ENCODE measurements at regions not wholly inside any gene's neighbourhood (a gene's known extent, or its start where the extent isn't known, plus 50 kb on each side); places are given as distances from the start of the nearest gene placed in this dataset.
"Not testable (repeated sequence)": the region's sequence is repeated elsewhere in the genome, so short reads cannot be mapped to it uniquely, and the experiment has no call there.

DNA sequence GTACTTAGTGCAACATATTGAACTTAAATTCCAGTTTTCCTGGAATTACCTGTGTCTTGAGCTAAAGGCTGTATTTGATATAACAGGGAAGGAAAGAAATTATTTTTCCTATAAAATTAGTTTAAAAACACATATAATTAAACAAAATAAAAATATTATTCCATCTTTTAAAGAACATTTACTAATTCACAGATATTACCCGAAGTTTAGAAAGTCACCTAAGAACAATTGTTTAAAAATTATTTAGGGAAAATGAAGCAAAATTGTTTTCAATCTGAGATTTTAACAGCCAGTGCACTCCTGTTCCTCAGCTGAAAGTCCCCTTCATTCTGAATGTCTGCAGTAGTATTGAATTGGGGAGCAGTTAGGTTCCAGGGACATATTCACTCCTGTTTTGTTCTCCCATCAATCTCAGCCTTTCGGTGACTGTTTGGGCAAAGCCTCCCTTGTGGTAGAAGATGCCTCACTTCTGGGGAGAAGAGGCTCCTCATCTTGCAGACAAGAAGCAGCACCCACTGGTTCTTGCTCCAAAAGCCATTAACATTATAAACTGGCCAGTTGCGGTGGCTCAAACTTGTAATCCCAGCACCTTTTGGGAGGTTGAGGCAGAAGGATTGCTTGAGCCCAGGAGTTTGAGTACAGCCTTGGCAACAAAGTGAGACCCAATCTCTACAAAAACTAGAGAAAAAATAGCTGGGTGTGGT is 1516.4 kb upstream of the TPTE start:
- H3K56ac ChIP-seq (ENCODE audit: extremely low read depth, insufficient read depth, low read length); H4K20me1 ChIP-seq (ENCODE audit: insufficient read depth, low read length); H2BK5ac ChIP-seq (ENCODE audit: low read depth, low read length, poor library complexity, severe bottlenecking); in situ Hi-C loops (cut with MboI; ENCODE audit: low sequenced_read_pairs); H4K5ac ChIP-seq (ENCODE audit: low read depth, low read length); BruUV-seq (replicated peaks); intact Hi-C loops (cut with micrococcal nuclease); H3K23ac ChIP-seq (ENCODE audit: low read depth, low read length); H4K91ac ChIP-seq (ENCODE audit: insufficient read depth, low read depth, low read length); H3K36me3 ChIP-seq (ENCODE audit: control insufficient read depth, insufficient read depth, low read length); H4K8ac ChIP-seq (ENCODE audit: low read depth in 2 of 2, low read length in 2 of 2); POLR2A ChIA-PET (ENCODE audit: unreplicated experiment); H3K27me3 ChIP-seq (ENCODE audit: control insufficient read depth, insufficient read depth, low read length); H2BK15ac ChIP-seq (ENCODE audit: low read depth, low read length); H3K4me2 ChIP-seq (ENCODE audit: low read depth, low read length); H3K79me1 ChIP-seq (ENCODE audit: low read depth in 1 of 2, low read length in 2 of 2); DNase-seq; H3K4me1 ChIP-seq (ENCODE audit: control insufficient read depth, insufficient read depth, low read length); H2AFZ ChIP-seq (replicated peaks; ENCODE audit: low read length, poor library complexity); dilution Hi-C loops (cut with HindIII; ENCODE audit: low sequenced_read_pairs, unreplicated experiment); H3K9me1 ChIP-seq (ENCODE audit: insufficient read depth, low read length); ATAC-seq (ENCODE audit: low read depth); H3K14ac ChIP-seq (replicated peaks; ENCODE audit: low read depth, low read length); H2BK20ac ChIP-seq (ENCODE audit: low read depth, low read length); H2AK9ac ChIP-seq (replicated peaks; ENCODE audit: low read depth, low read length, poor library complexity); H2BK120ac ChIP-seq (ENCODE audit: low read depth, low read length); H3K4me3 ChIP-seq (ENCODE audit: insufficient read depth, low read depth, low read length); H3K27ac ChIP-seq (ENCODE audit: insufficient read depth, low read length); H3K18ac ChIP-seq (ENCODE audit: low read depth, low read length); H3K4ac ChIP-seq (ENCODE audit: low read depth, low read length); H2AK5ac ChIP-seq (ENCODE audit: low read depth, low read length); H3K9ac ChIP-seq (ENCODE audit: low read depth, low read length): not testable (repeated sequence)
- peaks cover 24% of the 10 kb centered on the region for H3K9me3 ChIP-seq (ENCODE audit: control insufficient read depth, insufficient read depth, low read length)
- CTCF ChIA-PET, result interaction anchor here (1.2 kb wide), 1 partner anchor 10 kb away, joined by 3 read pairs; no protein-coding TSS in a partner anchor
- no CpG with 5 or more reads among the region's 3 CpGs for WGBS, 2 experiments (ENCODE audit: extremely low coverage in 2 of 2, insufficient read length in 1 of 2)

DNA sequence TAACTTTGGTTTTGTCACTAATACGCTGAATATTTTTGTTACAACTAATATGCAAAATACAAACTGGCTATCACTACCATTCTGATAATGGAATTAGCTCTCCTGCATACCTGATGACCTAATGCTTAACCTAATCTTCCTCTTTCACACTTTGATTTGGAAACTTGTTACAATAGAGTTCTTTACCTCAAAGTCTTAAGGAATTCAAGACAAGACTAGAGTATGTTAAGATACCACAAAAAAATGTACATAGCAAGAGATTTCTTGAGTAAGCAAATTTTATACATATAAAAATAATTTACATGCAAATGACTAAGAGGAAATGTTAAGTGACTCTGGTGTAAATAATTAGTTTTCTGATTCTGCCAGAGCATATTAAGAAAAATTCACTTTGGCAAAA is 1515.7 kb upstream of the TPTE start:
- H3K23ac ChIP-seq (ENCODE audit: low read depth, low read length); H2BK15ac ChIP-seq (ENCODE audit: low read depth, low read length); ATAC-seq (ENCODE audit: low read depth); H3K4ac ChIP-seq (ENCODE audit: low read depth, low read length); in situ Hi-C loops (cut with MboI; ENCODE audit: low sequenced_read_pairs); H3K79me1 ChIP-seq (ENCODE audit: low read depth in 1 of 2, low read length in 2 of 2); H3K9ac ChIP-seq (ENCODE audit: low read depth, low read length); H4K91ac ChIP-seq (ENCODE audit: insufficient read depth, low read depth, low read length); BruUV-seq (replicated peaks); H3K4me3 ChIP-seq (ENCODE audit: insufficient read depth, low read depth, low read length); H3K36me3 ChIP-seq (ENCODE audit: control insufficient read depth, insufficient read depth, low read length); H3K27ac ChIP-seq (ENCODE audit: insufficient read depth, low read length); H4K20me1 ChIP-seq (ENCODE audit: insufficient read depth, low read length); H2BK5ac ChIP-seq (ENCODE audit: low read depth, low read length, poor library complexity, severe bottlenecking); DNase-seq; H2BK20ac ChIP-seq (ENCODE audit: low read depth, low read length); H3K56ac ChIP-seq (ENCODE audit: extremely low read depth, insufficient read depth, low read length); H3K14ac ChIP-seq (replicated peaks; ENCODE audit: low read depth, low read length); H3K4me2 ChIP-seq (ENCODE audit: low read depth, low read length); POLR2A ChIA-PET (ENCODE audit: unreplicated experiment); H3K27me3 ChIP-seq (ENCODE audit: control insufficient read depth, insufficient read depth, low read length); H3K4me1 ChIP-seq (ENCODE audit: control insufficient read depth, insufficient read depth, low read length); H4K5ac ChIP-seq (ENCODE audit: low read depth, low read length); H2AK5ac ChIP-seq (ENCODE audit: low read depth, low read length); dilution Hi-C loops (cut with HindIII; ENCODE audit: low sequenced_read_pairs, unreplicated experiment); H2AK9ac ChIP-seq (replicated peaks; ENCODE audit: low read depth, low read length, poor library complexity); H2AFZ ChIP-seq (replicated peaks; ENCODE audit: low read length, poor library complexity); H2BK120ac ChIP-seq (ENCODE audit: low read depth, low read length); H3K9me1 ChIP-seq (ENCODE audit: insufficient read depth, low read length); intact Hi-C loops (cut with micrococcal nuclease); H4K8ac ChIP-seq (ENCODE audit: low read depth in 2 of 2, low read length in 2 of 2); H3K18ac ChIP-seq (ENCODE audit: low read depth, low read length): not testable (repeated sequence)
- CTCF ChIA-PET, result interaction anchor here (1.2 kb wide), 1 partner anchor 10 kb away, joined by 3 read pairs; no protein-coding TSS in a partner anchor
- peaks cover 26% of the 10 kb centered on the region for H3K9me3 ChIP-seq (ENCODE audit: control insufficient read depth, insufficient read depth, low read length)
- WGBS, 2 experiments (ENCODE audit: extremely low coverage in 2 of 2, insufficient read length in 1 of 2), result no CpG with 5 or more reads among the region's 1 CpG
